ENCODE measurements at regions not wholly inside any gene's neighbourhood (a gene's known extent, or its start where the extent isn't known, plus 50 kb on each side); places are given as distances from the start of the nearest gene placed in this dataset.

DNA sequence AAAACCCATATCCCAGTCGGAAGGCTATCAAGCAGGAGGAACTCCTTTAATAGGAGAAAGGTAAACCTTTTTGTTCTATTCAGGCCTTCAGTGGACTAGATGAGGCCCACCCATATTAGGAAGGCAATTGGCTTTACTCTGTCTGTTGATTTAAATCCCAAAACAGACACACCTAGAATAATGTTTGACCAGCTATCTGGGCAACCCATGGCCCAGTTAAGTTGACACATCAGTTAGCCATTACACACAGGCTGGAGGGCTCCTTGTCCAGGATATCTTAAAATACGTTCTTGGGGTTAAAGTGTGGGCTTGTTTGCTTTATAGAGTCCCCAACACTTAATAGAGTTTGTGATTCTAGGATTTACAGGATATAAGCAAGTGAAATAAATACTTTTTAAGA is 339.0 kb upstream of the PRKCQ start:
- DNase-seq: no peak

- peak; percentile 81 for DNase-seq
Observed at GRCh38 chr10:6918305-6918704, 338.2 kb upstream of the PRKCQ start.

DNA sequence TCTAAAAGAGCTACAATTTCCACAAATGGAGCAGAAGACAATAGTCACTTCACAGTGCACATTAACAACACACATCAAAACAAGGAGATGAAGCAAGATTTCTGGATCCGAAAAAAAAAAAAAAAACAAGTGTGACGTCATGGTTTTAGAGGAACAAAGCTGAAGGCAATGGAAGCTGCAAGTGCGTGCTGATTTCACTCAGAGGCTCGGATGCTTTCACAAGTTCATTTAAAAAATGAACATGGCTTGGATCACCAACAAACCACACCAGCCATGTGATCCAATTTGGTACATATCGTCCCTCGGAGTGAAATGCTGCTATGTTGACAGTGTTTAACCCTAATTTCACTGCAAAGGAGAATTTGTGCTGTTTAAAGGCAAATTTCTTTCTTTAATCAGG is 337.0 kb upstream of the PRKCQ start:
- DNase-seq: no peak

- no peak for DNase-seq
Observed at GRCh38 chr10:6916601-6917000, 336.5 kb upstream of the PRKCQ start.

DNA sequence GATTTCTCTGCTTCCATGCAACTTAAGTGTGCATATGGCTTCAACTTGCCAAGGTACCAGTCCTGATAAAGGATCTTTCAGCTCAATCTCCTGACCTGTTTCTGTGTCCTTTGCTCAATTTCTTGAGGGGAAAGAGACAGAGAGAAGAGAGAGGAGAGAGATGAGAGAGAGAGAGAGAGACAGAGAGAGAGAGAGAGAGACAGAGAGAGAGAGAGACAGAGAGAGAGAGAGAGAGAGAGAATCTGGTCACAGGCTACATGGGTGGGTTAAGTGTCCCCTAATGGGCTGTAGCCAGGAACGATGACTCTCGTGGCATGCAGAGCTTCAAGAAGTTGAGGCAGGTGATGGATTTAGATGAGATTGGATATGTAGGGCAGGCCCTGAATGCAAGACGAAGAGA is 335.2 kb upstream of the PRKCQ start:
- no peak for DNase-seq

DNA sequence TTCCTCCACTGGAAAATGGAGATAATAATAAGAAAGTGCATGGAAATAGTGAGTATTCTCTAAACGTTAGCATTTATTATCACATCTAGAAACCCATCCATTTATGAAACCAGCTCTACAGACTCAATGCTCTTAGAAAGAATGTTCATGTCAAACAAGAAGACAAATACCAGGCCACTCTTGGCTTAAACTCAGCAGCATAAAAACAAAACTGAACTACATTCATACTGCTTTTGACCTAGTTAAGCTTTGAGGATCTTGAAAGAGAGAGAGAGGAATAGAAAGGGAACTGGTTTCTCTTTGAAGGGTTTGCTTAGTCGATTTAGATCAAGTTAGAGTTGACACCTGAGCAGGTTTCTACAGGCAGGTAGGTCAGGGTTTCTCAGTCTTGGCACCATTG is 332.9 kb upstream of the PRKCQ start:
- DNase-seq: no peak

GRCh38 chr10:6912424-6912823 is 332.3 kb upstream of the PRKCQ start:
- DNase-seq: no peak

- DNase-seq: no peak
Observed at GRCh38 chr10:6912021-6912420, 331.9 kb upstream of the PRKCQ start.

DNA sequence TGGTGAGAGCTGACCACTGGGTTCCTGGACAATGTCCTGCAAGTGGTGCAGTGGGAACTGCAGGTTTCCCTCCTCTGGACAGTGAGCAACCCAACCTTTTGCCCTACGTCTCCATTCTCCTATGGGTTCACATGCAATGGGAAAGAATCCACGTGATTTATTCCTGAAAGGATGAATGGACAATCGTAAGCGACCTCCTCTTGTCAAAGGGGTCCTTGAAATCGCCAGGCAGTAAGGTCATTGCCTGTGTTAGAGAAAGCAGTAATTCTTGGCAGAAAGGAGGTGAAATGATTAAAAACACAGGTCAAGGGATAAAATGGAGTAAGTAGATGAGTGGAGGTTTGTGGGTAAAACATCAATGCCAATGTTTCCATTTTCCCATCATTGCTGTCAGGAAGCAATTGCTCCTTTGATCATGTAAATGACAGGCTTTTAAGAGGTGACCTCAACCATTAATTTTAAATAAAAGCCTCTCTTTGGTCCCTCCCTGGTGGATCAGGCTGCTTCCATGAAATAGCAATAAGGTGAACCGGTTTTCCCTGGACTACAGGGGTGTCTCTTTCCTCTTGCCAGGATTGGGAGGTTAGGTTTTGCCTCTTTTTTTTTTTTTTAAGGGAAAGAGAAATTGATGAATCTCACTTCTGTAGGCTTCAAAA is 330.0 kb upstream of the PRKCQ start:
- DNase-seq: no peak

- no peak for DNase-seq
Observed at GRCh38 chr10:6907877-6908530, 327.9 kb upstream of the PRKCQ start.

GRCh38 chr10:6894405-6894804 is 314.3 kb upstream of the PRKCQ start:
- DNase-seq: no peak

- no peak for DNase-seq
Observed at GRCh38 chr10:6892864-6893263, 312.8 kb upstream of the PRKCQ start.

DNA sequence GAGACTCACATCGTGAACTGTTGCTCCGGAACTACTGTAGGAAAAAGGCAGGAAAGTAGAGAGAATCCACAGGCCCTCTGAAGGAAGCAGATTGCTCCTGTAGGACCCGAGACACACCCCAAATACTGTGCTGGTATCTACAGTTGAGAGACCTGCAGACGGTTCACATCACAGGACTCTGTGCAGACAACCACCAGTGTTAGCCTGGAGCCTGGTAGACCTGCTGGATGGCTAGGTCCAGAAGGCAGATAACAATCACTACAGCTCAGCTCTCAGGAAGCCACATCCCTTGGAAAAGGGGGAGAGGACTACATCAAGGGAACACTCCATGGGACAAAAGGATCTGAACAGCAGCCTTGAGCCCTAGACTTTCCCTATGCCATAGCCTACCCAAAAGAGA is 311.8 kb upstream of the PRKCQ start:
- DNase-seq: no peak

DNA sequence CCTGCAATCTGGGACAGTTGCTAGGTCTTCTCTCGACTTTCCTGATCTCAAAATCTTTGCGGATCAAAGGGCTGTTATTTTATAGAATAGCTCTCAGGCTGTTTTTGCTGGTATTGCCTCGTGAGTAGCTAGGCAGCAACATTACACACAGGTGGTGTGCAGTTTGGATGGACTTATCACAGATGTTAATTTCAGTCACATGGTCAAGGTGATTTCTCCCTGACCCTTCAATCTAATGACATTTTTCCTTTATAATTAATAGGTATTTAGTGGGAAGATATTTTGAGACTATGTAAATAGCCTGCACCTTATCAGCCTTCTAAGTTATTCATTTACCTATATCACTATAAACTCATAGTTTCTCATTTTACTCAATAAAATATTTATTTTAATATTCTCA is 309.6 kb upstream of the PRKCQ start:
- no peak for DNase-seq

- no peak for DNase-seq
Observed at GRCh38 chr10:6888434-6888833, 308.4 kb upstream of the PRKCQ start.

DNA sequence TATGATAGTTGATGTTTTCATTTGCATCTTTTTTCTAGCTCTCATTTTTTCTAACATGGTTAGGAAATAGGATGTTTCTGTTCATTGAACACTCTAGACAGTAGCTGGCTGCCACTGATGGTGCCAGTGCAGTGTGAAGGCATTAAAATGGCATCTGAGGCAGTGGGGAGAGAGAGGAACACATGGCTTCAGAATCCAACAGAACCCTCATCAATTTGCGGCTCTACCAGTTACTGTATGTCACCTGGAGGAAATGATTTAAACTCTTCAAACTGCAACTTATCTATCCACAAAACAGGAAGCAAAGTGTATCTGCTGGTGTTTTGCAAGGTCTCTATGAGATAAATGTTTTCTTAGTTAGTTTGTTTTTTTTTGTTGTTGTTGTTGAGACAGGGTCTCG is 305.2 kb upstream of the PRKCQ start:
- DNase-seq: no peak

- DNase-seq: no peak
Observed at GRCh38 chr10:6881987-6882386, 301.9 kb upstream of the PRKCQ start.

GRCh38 chr10:6877722-6878392 is 297.8 kb upstream of the PRKCQ start:
- DNase-seq: no peak

DNA sequence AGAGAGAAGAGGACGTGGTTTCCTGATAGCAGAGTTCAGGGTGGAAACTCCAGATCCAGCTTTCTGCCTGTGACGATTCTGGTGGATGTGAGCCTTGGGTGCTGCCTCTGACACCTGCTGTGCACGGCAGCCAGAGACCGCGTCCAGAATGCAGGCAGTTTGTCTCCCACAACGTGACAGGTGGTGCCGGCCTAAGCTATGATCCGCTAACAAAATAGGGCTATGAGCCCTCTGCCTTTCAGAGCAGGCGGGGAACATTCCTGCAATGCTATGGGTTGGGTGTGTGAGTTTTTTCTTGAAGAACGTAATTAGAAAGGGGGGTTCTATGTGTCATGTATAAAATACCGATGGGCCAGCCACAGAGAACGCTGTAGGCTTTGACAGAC is 297.3 kb upstream of the PRKCQ start:
- DNase-seq: no peak

GRCh38 chr10:6875269-6875865 is 295.3 kb upstream of the PRKCQ start:
- no peak for DNase-seq

- DNase-seq: no peak
Observed at GRCh38 chr10:6871128-6871527, 291.1 kb upstream of the PRKCQ start.

GRCh38 chr10:6868036-6868725 is 288.1 kb upstream of the PRKCQ start:
- no peak for DNase-seq

- DNase-seq: no peak
Observed at GRCh38 chr10:6866757-6867156, 286.7 kb upstream of the PRKCQ start.

GRCh38 chr10:6864142-6864541 is 284.1 kb upstream of the PRKCQ start:
- DNase-seq: no peak
